ENCODE measurements at regions not wholly inside any gene's neighbourhood (a gene's known extent, or its start where the extent isn't known, plus 50 kb on each side); places are given as distances from the start of the nearest gene placed in this dataset.

DNA sequence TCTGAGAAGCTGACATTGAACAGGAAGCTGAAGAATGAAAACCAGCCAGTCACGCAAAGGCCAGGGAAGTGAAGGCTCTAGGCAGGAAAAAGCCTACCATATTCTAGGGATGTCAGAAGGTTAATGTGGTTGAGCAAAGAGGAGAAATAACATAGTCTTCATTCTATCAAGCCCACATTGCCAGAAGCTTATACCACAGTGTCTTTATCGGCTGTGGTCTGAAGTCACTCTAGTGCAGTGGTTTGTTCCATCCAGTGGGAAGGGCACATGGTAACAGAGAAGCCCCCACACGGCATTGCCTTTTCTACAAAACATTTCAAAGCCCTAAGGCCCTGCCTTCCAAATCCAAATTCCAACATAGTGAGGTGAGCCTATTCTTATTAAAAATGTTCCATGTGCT is 311.3 kb downstream of the TNS1 start:
- DNase-seq: no peak

DNA sequence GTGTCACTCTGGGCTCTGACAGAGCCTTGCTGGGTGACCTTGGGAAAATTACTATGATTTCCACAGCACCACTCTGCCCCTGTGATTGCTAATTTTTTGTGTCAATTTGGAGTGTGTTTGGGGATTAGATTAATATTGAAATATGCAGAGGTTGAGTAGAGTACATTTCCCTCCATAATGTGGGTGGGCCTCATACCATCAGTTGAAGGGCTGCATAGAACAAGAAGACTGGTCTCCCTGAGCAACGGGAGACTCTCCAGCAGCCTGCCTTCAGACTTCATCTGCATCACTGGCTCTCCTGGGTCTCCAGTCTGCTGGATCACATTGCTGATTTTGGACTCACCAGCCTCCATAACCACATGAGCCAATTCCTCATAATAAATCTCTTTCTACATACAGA is 313.7 kb downstream of the TNS1 start:
- no peak for DNase-seq

DNA sequence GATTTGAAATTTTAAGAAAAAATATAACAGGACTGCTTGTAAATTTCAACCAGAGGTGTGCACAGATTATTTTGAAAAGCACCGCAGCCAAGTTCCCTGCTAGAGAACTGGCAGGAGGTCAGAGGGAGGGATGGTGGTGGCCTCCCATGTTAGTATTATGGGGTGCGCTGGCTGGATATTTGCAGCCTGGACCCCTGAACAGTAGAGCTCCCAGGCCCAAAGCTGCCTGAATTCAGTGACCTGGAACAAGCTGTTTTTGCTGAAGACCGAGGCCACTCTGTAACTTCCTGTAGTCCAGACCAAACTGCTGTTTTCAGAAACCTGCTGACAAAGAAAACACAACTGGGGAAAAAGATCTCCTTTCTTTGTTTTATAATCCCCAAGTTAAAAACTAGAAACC is 314.3 kb downstream of the TNS1 start:
- DNase-seq: no peak

DNA sequence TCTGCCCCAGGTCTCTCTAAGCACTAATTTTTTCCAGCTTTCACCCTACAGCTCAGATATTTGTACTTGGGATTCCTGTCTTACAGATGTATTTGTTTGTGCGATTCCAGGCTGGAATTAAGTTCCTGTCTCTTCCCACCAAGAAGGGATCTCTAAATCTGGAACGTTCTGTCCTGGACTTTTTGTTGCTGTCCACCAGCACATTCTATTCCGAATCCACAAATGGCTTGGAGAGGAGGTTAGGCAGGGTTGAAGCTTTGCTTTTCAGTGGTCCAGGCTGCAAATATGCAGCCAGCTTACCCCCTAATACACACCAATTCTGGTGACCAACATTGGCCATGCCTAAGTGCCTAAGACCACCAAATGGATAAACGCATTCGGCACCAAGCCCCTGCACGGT is 315.0 kb downstream of the TNS1 start:
- DNase-seq: no peak

DNA sequence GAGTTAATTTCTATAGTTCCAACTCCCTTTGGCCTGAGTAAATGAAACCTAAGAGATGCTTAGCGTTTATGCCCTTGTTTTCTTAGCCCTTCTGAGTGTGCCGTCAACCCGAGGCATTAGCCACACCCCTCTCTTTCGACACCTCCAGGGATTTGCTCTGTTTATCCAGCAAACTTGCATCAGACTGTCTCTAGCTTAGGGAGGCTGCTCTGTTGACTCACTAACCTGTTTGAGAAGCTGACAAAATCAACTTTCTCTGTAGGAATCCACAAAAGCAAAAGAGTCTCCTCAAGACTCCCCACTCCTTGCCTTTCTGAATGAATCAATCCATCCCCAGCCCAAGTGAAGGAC is 317.6 kb downstream of the TNS1 start:
- no peak for DNase-seq

DNA sequence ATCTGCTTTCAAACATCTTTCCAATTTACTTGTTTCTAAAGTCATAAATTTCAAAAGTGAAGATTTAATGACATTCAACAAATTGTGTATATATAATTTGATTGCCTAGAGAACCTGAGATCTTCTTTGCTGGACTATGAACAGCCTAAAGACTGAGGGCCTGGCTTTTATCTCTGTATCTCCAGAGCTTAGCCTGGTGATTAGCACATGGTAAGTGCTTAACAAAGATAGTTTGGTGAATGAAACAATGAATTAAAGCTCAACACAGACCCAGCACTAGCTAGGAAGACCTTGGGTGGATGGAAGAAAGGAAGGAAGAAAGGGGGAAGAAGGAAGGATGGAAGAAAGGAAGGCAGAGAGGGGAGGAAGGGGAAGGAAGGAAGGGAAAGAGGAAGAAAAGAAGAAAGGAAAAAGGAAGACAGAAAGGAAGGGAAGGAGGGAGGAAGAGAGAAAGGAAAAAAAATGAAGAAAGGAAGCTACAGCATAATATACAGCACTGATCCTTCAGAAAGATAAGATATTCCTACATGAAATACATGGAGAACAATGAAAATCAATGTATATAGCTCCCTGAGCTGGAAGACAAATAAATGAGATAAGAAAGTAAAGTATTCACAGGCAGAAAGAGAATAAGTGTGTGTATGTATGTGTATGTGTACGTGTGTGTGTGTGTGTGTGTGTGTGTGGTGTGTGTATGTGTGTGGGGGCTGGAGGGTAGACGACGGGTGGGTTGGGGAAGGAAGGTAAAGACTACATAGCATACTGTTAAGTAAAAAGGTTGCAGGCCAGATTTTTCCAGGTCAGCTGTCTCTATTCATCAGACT is 318.2 kb downstream of the TNS1 start:
- no peak for DNase-seq

DNA sequence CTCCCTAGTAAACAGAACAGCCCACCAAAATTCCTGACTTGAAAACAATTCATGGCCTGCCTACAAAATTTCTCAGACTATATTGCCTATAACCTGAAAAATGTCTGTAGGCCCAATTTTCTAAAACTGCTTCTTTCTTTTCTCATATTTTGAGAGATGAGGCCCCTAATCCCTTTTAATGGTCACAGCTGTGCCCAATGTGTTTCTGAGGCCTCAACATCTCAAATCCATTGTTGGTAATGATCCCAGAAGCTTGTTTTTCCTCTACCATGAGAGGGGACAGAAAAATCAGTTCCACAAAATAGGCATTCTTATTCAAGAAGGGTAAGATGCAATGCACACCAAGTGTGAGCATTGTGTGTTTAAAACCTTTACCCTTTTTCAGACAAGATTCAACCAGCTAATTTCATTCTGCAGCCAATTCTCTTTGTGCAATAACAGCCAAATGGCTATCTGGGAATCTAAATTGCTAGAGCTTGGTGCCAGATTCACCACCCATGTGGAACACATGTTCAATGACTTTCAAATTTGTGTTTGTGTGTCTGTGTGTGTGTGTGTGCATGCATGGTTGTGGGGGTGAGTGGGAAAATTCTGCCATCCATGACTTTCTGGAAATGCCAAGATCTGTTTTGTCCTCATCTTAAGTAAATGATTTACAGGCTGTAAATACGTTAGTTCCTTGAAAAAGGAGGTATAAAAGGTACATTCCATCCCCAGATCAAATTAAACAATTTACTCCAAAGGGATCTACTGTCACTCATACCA is 319.5 kb downstream of the TNS1 start:
- DNase-seq: no peak

DNA sequence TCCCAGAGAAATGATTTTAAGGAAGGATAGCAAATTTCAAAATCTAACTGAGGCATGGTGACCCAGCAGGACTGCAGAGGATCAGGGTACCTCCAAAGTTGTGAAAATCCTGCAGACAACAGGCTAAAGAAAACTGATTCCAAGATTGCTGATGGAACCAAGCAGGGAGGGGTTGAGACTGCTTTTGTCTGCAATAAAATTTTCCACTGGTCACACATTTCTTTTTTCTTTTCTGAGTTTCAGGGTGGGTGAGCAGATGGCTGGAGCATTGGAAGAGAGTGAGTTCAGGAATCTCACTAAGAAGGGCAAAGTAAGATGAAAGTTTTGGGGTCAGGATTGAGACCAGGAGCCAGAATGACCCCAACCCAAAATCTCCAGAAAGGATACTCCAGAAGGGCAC is 321.0 kb downstream of the TNS1 start:
- DNase-seq: no peak

DNA sequence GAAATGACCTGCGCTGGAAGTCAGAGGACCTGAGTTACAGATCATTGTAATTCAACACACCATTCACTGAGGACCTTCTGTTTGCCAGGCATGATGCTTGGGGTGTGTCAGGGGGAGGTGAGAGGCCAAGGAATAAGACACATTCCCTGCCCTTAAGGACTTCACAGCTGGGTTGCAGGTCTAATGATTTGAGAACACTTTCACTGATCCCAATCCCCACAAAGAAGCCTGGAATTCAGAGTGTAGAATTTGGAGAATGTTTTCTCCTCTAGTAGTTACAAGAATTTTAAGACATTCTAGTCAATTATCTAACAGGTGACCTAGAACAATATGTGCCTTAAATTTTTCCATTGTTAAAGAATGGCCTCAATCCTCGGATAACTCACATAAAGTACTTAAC is 322.4 kb downstream of the TNS1 start:
- no peak for DNase-seq

DNA sequence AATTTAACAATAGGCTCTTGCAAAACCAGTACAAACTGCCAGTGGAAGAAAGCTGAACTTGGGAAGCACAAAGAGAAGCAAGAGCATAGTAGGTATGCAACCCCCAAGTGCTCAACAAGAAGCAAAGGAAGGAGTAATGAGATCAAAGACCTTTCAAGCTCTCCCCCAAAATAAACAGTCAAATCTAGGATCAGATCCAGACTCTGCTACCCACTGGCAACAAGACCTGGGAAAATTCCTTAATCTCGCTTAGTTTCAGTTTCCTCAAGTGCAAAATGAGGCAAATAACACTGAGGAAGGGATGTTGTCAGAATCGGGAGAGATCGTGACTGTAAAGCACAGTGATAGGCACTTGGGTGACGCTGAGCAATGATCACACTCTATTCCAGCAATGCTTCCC is 329.2 kb downstream of the TNS1 start:
- DNase-seq: no peak

DNA sequence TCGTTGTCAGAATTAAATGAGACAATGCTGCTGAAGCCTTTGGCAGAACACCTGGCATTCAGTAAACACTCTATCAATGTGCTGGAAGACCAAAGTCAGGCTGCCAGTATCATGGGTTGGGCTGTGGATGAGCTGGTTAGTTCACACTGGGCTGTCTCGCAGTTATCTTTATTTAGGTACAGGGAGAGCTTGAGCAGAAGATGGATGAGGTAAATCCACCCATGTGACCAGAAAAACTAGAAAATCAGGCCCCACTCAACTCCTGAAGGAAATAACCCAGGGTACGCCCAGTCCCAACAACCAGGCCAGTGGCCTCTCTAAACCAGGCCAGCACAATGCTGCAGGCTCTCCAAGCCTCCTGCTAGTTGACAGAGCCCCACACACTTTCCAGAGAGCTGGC is 330.3 kb downstream of the TNS1 start:
- DNase-seq: no peak

DNA sequence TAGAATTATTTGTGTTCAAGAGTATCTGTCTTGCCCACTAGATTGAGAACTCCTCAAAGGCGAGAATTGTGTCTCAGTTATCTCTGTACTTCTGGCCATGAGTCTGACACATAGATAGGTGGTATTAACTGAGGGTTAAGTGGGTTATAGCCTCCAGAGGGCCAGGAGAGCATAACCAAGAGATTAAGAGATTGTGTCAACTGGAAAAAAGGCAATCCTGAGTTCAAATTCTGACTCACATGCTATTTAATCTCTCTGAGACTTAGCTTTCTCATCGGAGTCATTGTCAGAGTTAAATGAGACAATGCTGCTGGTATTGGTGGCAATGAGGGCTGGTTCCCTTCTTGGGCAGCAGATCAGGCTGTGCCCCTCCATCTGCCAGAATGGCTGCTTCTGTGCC is 330.9 kb downstream of the TNS1 start:
- no peak for DNase-seq

DNA sequence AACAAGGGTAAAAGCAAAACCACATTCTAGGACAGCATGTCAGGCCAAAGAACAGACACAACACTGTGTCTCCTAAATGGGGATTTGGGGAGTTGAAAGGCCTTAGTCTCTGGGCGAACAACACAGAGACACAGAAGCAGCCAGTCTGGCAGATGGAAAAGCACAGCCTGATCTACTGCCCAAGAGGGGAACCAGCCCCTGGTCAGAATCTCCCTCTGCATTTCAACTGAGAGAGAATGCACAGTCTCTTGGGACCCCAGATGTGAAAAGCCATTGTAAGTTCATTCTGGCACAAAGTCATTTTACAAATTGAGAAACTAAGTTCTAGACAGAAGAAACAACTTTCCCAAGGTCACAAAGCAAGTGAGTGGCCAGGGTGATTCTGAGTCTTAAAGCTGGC is 331.7 kb downstream of the TNS1 start:
- no peak for DNase-seq

DNA sequence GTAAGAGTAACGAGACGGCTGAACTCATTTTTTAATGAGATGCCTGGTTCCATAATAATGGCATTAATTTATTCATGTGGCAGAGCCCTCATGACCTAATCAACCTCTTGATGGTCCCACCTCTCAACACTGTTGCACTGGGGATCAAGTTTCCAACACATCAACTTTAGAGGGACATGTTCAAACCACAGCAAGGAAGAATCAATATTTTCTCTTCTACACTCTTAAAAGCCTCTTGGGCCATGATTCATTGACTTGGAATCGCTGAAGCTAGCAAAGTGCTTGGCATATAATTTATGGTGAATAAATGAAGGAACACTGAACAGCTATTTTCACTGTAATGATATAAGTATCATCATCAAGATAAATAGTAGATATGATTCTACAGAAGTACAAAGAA is 333.0 kb downstream of the TNS1 start:
- no peak for DNase-seq

DNA sequence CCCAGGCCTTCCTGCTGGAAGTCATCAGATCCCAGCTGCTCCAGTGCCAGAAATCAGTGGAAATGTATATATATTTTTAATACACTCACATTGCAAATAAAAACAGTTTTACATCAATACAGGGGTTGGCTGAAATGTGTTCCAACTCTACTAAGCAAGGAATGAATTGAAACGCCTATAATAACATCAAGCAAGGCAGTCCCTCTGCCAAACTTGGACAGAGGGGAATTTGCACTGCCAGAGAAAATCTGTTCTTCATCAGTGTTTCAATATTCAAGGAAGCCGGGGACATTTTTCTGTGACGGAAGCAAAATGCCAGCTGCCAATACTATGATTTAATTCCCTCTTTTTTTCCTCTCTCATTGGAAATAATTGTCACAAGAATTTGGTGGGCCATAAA is 335.3 kb downstream of the TNS1 start:
- DNase-seq: no peak

DNA sequence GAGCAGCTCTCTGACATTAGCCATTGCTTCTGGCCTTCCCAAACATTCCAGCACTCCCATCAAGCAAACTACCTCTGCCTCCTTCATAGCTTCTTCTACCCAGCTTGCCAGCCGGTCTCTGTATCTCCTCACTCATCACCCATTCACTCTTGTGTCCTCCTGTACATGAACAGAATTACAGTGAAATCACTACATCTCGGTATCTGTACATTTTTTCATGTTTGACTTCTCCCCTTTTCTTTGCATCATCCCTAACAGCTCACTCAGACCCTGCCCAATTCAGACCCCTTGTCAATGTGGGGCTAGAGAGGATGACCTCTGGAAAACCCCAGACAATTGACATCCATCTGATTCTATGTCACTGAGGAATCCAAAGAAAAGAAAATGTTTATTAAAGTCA is 335.8 kb downstream of the TNS1 start:
- DNase-seq: no peak

DNA sequence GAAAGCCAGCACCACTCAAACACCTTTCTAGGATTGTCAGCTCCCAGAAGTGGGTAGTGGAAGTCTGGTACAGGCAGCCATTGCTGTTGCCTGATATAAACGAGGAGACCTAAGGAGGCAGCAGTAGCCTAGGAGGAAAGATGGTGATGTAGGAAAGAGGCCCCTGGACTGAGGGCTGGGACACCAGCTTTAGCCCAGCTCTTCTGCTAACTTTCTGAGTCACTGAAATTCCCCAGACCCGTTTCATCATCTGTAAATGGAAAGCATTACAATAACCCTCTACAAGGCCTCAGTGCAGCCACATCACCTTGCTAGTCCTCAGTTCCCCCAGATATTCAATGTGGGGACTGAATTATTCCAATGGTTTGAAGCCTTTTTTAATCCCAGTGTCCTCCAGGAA is 336.5 kb downstream of the TNS1 start:
- DNase-seq: no peak

DNA sequence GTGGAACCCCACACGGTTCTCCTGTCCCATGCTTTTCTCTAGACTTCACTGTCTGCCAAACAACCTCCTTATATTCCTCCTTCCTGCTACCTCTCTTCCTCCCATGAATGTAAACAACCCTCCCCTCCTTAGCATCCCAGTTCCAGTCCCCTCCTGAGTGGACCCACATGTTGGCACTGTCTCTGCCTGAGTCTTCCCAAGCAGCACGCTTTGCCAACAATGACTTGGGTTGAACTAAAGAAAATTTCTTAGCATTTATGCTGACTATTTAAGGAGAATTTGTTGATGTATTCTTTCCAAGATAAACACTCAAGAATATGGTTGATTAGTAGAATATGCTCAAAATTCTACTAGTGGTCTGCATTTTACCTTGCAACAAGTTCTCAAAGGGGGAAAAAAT is 338.0 kb downstream of the TNS1 start:
- no peak for DNase-seq

DNA sequence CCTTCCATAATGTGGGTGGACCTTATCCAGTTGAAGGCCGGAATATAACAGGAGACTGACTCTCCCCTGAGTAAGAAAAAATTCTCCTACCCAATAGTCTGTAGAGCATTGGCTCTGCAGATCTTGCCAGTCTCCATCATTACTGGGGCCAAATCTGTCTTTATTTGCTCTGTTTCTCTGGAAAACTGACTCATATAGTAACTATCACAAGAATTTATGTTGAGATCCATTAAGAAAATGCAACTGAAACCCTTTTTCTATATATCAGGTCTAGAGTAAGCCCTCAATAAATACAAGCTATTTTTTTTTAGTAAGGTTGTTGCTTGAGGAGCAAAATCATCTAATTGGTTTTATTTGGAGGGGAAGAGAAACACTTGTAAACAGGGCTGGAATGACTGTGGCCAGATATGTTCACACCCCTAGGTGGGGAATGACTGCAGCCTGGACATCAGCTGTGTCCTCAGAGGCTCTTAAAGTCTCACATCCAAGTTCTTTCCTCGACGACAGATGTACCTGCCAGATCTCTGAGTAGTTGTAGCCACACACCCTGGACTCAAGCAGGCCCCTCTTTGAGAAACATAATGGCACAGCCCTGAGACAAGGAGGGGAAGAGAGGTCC is 339.7 kb downstream of the TNS1 start:
- DNase-seq: no peak

DNA sequence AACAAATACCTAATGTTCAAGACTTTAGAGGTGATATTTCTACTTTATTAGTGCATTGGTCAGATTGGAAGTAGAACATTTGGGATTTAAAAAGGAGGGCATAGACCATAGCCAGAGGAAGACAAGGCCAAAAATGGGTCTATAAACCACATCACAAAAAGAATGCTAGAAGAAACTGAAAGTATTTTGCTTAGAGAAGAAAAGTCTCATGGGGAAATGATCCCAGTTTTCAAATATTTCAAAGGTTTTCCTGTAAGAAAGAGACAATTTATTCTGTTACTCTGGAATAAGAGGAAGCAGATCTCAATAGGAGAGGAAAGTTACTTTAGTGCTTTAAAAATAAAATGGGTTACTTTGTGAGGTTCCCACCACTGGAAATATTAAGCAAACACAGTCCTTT is 341.4 kb downstream of the TNS1 start:
- DNase-seq: no peak

DNA sequence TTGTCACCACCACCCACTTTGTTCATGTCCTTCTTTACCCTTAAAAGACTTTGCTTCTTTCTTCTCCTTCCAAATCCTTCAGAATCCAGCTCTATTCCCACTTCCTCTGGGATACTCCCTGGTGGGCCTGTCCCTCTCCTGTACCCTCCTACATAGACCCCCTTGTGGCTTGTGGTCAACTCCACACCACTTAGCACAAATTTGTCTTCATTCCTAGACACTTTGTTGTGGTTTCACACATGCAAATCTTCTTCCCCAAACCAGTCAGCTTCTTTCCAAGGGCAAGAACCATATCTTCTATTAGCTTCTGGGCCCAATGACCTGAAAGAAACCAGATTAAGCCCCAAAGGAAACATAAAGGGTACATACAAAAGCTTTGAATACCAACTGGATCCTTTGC is 342.4 kb downstream of the TNS1 start:
- DNase-seq: no peak

DNA sequence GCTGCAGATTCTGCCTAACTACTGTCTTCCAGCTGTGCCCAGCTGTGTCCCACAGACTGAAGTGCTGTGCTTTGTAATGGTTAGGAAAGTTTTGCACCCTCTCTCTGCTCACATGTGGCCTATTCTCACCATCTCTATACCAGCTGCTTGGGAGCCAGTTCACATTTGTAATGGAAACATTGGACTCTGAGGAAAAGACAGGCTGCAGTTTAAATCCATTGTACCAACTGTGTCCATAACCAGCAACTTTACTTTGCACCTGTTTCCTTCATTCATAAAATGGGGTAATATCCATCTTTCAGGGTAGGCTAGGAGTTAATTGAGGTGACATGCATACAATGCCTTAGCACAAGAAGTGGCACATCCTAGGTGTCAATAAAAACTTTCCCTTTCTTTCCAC is 344.0 kb downstream of the TNS1 start:
- no peak for DNase-seq

DNA sequence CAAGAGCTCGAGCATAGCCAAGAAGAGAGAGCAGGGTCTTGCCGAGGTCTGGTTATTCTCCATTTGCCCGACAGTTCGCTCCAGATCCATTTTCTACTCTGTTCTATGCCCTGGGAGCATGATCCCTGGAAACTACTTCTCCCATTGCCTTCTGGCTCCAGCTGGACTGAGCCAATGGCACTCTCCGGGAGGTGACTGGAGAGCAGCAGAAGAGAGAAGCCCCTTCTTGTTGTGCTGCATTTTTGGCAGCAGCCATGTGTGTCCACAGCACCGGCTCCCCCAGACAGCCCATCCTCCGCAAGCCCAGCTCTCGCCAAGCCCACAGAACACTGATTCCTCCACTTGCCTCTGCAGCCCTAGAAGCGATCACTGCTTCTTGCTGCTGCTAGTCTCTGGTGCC is 345.5 kb downstream of the TNS1 start:
- DNase-seq: no peak

Data from renal pelvis (tissue), 1 donor.